HG03521 (cell line): ENCODE measurements at regions not wholly inside any gene's neighbourhood (a gene's known extent, or its start where the extent isn't known, plus 50 kb on each side); places are given as distances from the start of the nearest gene placed in this dataset.

Source experiments
- ATAC-seq: cut with Tn5 transposase; IDR thresholded peaks from one replicate; pipeline ENCODE4 v1.9.1; 2021; ENCODE audit warnings: mild to moderate bottlenecking, moderate library complexity; ENCODE audit not compliant: unreplicated experiment

DNA sequence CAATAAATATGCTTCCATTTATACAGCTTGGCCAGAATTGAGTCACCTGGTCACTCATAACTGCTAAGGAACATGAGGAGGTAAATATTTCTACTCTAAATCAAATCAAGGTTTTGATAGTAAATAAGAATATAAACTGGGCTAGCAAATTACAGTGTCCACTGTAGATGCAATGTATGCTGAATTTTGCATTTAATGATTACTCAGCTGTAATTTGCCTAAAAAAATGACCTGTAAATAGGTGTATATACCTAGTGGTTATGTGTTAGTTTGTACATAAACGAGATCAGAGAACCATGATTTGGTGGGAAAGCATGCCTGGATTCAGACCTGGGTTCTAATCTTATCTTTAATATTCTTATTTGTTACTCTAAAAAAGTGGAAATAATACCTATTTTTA, 76.6 kb upstream of the CNTN1 start:
- ATAC-seq = no peak

DNA sequence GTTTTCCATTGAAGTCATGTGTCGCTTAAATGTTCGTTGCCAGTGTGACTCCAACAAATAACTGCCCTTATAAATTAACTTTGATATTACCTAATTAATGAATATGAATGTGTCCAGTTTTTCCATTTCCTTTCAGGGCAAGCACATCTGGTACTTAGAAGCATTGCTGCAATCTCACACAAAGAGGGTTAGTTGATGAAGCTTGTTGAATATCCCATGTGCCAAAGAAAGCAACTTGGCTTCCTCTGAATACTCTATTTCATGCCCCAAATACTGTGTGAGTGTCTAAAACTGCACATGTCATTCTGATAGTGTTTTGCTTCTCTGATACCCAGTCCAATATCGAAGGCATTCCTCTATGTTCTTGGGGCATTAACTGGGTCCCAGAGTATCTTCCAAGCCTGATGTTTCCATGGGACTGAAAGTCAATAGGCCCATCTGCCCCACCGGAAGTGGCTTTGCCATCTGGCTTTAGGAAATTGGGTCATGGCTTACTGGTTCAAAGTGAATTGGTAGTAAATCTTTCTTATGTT, 75.8 kb upstream of the CNTN1 start:
- ATAC-seq = no peak

DNA sequence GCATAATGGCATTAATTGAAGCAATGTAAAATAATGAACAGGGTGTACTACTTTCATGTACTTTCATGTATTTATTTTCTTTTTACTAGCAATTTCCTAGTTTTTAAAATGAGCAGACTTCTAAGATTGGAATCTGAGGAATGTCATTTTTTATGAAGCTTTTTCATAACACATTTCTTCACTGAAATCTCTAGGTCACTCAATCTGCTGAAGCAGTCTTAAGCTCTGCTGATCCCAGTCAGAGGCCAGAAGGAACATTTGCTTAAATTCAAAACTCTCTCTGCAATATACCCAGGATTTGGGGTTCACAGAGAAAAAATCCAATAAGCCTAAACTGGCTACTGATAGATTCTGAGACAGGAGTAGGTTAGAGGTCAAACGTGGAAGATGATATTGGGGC, 73.6 kb upstream of the CNTN1 start:
- no peak for ATAC-seq

DNA sequence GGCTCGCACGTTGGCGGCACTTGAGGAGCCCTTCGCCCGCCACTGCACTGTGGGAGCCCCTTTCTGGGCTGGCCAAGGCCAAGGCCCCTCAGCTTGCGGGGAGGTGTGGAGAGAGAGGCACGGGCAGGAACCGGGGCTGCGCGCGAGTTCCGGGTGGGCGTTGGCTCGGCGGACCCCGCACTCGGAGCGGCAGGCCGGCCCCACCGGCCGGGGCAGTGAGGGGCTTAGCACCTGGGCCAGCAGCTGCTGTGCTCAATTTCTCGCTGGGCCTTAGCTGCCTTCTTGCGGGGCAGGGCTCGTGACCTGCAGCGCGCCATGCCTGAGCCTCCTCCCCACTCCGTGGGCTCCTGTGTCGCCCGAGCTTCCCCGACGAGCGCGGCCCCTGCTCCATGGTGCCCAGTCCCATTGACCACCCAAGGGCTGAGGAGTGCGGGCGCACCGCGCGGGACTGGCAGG, 71.6 kb upstream of the CNTN1 start:
- ATAC-seq = no peak

DNA sequence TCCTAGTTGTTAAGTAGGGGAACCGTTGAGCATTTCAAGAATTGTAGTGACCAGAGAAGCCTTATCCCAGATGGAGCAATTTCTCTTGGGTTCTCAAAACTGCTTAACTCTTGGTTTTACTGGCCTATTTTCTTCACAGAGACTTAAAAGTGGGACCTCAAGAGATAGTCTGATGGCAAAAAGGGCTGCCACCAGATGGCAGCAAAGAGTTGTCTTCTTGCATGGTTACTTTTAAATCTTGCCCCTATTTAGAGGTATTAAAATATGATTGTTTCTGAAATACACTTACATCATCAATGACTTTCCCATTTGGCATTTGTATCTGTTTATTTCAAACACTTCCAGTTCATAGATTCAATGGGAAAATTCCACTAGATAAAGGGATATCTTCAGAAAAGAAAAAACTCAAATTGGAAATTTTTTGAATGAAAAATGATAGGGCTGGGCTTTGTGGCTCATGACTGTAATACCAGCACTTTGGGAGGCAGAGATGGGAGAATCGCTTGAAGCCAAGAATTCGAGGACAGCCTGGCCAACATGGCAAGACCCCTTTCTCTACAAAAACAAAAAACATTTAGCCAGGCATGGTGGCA, 69.9 kb upstream of the CNTN1 start:
- ATAC-seq = no peak

DNA sequence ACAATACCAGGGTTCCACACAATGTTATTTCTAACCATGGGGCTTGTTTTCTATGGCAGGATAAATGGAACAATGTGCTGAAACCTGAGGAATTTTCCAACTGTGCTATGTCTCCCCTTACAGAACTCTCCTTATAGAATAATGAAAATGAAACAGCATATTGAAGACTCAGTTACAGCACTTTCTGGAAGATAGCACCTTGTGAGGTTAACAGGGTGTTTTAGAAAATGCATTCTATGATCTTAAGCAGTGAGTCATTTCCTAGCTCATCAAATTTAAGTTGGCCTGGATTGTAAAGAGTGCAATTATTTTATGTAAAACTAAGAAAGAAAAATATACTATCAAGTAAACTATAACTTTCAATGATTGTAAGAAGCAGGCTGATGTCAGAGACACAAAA, 60.1 kb upstream of the CNTN1 start:
- no peak for ATAC-seq

DNA sequence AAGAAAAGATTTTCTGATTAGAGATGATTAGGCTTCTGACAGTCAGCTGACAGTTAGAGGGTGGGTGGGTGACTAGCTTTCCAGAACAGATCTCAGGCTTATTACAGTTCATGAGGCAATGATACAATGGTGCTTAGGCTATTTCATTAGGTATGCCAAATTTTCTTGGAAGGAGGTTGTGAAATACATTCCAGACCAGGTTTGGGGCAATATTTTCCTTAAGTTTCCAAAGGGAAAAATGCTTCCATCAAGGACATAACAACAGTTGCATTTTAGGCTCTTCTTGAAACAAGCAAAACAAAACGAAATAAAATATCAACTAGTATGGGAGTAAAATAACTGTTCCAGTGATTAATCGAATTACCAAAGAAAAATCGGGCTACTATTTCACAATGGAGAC, 59.3 kb upstream of the CNTN1 start:
- ATAC-seq = no peak

DNA sequence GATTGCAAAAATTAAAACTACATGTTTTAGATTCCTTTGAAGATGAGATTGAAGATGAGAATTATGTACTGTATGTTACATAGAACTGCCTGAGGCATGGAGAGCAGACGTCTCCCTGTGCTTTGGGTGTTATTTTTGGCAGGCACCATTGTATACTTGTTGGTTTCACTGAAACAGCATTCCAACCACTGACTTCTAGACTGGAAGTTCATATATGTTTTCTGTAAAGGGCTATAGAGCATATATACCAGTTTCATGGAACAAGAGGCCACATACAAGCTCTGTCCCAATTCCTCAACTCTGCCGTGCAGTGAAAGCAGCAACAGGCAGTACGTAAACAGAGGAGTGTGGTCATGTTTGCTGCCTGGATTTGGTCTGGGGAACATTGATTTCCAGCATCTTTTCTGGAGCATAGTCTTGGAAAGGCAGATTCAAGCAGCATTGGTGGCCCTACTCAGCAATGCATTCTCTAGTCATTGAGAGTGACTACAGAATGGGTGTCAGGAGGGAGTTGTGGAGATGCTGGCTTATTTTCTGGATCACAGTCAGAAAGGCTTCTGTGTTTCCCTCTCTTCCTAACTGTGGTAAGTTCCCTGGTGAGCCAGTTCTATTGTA, 57.6 kb upstream of the CNTN1 start:
- no peak for ATAC-seq

DNA sequence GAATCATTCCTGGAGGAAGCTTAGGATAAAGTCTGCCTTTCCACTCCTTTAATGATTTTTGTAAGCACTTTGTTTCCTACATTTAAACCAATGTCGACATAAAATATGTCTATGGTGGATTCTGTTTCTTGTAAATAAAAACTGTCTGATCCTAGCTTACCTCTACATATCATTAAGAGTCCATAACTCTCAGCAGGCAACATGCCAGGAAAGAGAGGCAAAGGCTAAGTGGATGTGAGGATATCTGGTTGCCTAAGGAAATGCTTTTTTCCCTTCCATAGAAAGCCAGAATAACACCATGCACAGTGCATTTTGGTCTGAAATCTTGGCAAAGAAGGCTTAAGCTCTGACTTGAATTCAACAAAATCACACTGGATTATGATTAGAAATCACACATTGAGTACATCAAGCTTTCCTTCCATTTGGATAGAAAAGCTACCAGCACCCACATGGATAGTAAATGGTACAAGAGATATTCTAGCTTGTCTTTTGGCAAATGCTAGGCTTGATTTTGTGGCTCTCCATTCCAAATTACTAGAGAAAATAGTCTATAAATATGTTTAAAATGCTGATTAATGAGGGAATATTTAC, 57.0 kb upstream of the CNTN1 start:
- no peak for ATAC-seq
